Mesothelial cell of epicardium (in vitro differentiated cells): ENCODE measurements at regions not wholly inside any gene's neighbourhood (a gene's known extent, or its start where the extent isn't known, plus 50 kb on each side); places are given as distances from the start of the nearest gene placed in this dataset.

Source experiments
- DNase-seq, 2 experiments: peaks; one replicate each; pipeline ENCODE4 v3.0.0; 2021; ENCODE audit warnings: low spot score in 2 of 2; ENCODE audit not compliant: unreplicated experiment in 2 of 2
- H3K27ac Mint-ChIP-seq: 2 replicates; pipeline ENCODE4 v1.8.0; 2021; ENCODE audit warnings: mixed read lengths
- H3K27me3 Mint-ChIP-seq: 2 replicates; pipeline ENCODE4 v1.8.0; 2021; ENCODE audit warnings: low read depth, mixed read lengths
- H3K36me3 Mint-ChIP-seq: 2 replicates; pipeline ENCODE4 v1.8.0; 2021; ENCODE audit warnings: mixed read lengths
- H3K4me1 Mint-ChIP-seq: 2 replicates; pipeline ENCODE4 v1.8.0; 2021; ENCODE audit warnings: mixed read lengths
- H3K4me3 Mint-ChIP-seq: 2 replicates; pipeline ENCODE4 v1.8.0; 2021; ENCODE audit warnings: mild to moderate bottlenecking, moderate library complexity, mixed read lengths
- H3K9me3 Mint-ChIP-seq: 2 replicates; pipeline ENCODE4 v1.8.0; 2021; ENCODE audit warnings: mixed read lengths
- CTCF ChIP-seq: fragments of 200-600 bp; sonication (generic); IDR thresholded peaks from one replicate; pipeline ENCODE4 v1.5.0; 2021; ENCODE audit warnings: antibody characterized with exemption; ENCODE audit not compliant: unreplicated experiment

GRCh38 chr5:166262395-166262794, 2029.0 kb upstream of the WWC1 start:
- no peaks in the 10 kb centered on the region for H3K36me3 Mint-ChIP-seq
- peaks cover 9% of the 10 kb centered on the region for H3K4me1 Mint-ChIP-seq
- no peaks in the 10 kb centered on the region for H3K27me3 Mint-ChIP-seq
- peaks cover 5% of the 10 kb centered on the region for H3K9me3 Mint-ChIP-seq
- no peak overlapping the region for H3K27ac Mint-ChIP-seq
- TF ChIP-seq CTCF: no peak
- no peak overlapping the region for H3K4me3 Mint-ChIP-seq
- no peak for DNase-seq

GRCh38 chr5:166267907-166268306, 2023.5 kb upstream of the WWC1 start:
- H3K27me3 Mint-ChIP-seq: no peaks in the 10 kb centered on the region
- no peak overlapping the region for H3K27ac Mint-ChIP-seq
- no peak for TF ChIP-seq CTCF
- DNase-seq: no peak
- no peaks in the 10 kb centered on the region for H3K36me3 Mint-ChIP-seq
- no peaks in the 10 kb centered on the region for H3K9me3 Mint-ChIP-seq
- H3K4me3 Mint-ChIP-seq: no peak overlapping the region
- peaks cover 11% of the 10 kb centered on the region for H3K4me1 Mint-ChIP-seq

- Mint-ChIP-seq H3K9me3 (peaks cover 7% of the 10 kb centered on the region), H3K4me1 (peaks cover 4% of the 10 kb centered on the region), H3K27ac (no peak overlapping the region), H3K36me3 (no peaks in the 10 kb centered on the region), H3K27me3 (no peaks in the 10 kb centered on the region), H3K4me3 (no peak overlapping the region)
- TF ChIP-seq CTCF: no peak
- no peak for DNase-seq
These were observed 2020.7 kb upstream of the WWC1 start for GRCh38 chr5:166270712-166271111.

GRCh38 chr5:166276006-166276405, 2015.4 kb upstream of the WWC1 start:
- Mint-ChIP-seq H3K9me3 (peaks cover 7% of the 10 kb centered on the region), H3K27me3 (no peaks in the 10 kb centered on the region), H3K4me3 (no peak overlapping the region), H3K27ac (no peak overlapping the region), H3K4me1 (peaks cover 4% of the 10 kb centered on the region), H3K36me3 (no peaks in the 10 kb centered on the region)
- no peak for DNase-seq
- TF ChIP-seq CTCF: no peak

- no peak for DNase-seq
- no peaks in the 10 kb centered on the region for H3K27me3 Mint-ChIP-seq
- TF ChIP-seq CTCF: no peak
- peaks cover 4% of the 10 kb centered on the region for H3K9me3 Mint-ChIP-seq
- H3K4me1 Mint-ChIP-seq: no peaks in the 10 kb centered on the region
- no peak overlapping the region for H3K4me3 Mint-ChIP-seq
- no peak overlapping the region for H3K27ac Mint-ChIP-seq
- H3K36me3 Mint-ChIP-seq: no peaks in the 10 kb centered on the region
These were observed 2011.6 kb upstream of the WWC1 start for GRCh38 chr5:166279828-166280227.

- Mint-ChIP-seq H3K27me3 (no peaks in the 10 kb centered on the region), H3K4me1 (peaks cover 13% of the 10 kb centered on the region), H3K27ac (no peak overlapping the region), H3K9me3 (no peaks in the 10 kb centered on the region), H3K36me3 (no peaks in the 10 kb centered on the region), H3K4me3 (no peak overlapping the region)
- no peak for DNase-seq
- TF ChIP-seq CTCF: no peak
These were observed 2010.0 kb upstream of the WWC1 start for GRCh38 chr5:166281433-166281832.
